Right lobe of liver (tissue), 6 donors: ENCODE measurements at regions not wholly inside any gene's neighbourhood (a gene's known extent, or its start where the extent isn't known, plus 50 kb on each side); places are given as distances from the start of the nearest gene placed in this dataset.

Experiments used
- ATAC-seq, 4 donors: fragments of 200-7000 bp; cut with Tn5 transposase; one replicate each; pipeline ENCODE4 v1.9.1; 2020; ENCODE audit warnings: mild to moderate bottlenecking in 4 of 4, moderate library complexity in 4 of 4
- DNase-seq, 3 donors: peaks; one replicate each; pipeline ENCODE4 v3.0.0-alpha.2; 2020
- H3K27ac ChIP-seq, 3 donors: fragments of 200-600 bp; one replicate each; pipeline ENCODE4 v1.8.0; 2022
- H3K27me3 ChIP-seq, 2 donors: fragments of 200-600 bp; one replicate each; pipeline ENCODE4 v1.8.0; 2022
- H3K36me3 ChIP-seq, 4 donors: fragments of 200-600 bp; sonication (generic) in 1 of 4; one replicate each; pipeline versions ENCODE4 v1.5.1 to v1.8.0; 2017 to 2022; ENCODE audit warnings: control low read depth in 1 of 4
- H3K4me1 ChIP-seq, 4 donors: fragments of 200-600 bp; sonication (generic) in 1 of 4; one replicate each; pipeline versions ENCODE4 v1.5.1 to v1.8.0; 2017 to 2022; ENCODE audit warnings: control low read depth in 1 of 4
- H3K4me3 ChIP-seq, 3 donors: fragments of 200-600 bp; one replicate each; pipeline ENCODE4 v1.8.0; 2022
- H3K9me3 ChIP-seq, 4 donors: fragments of 200-600 bp; sonication (generic) in 1 of 4; one replicate each; pipeline versions ENCODE4 v1.5.1 to v1.8.0; 2017 to 2022; ENCODE audit warnings: control low read depth in 1 of 4
- CTCF ChIP-seq, 4 donors: fragments of 200-600 bp in 3 of 4; fragments of 450-650 bp in 1 of 4; IDR thresholded peaks; one replicate each; pipeline versions ENCODE4 v1.5.1 to v1.8.0; 2016 to 2022; ENCODE audit warnings: antibody characterized with exemption in 4 of 4, mild to moderate bottlenecking in 2 of 4
- POLR2A ChIP-seq: fragments of 450-650 bp; IDR thresholded peaks from one replicate; pipeline ENCODE4 v1.6.1; 2017; ENCODE audit warnings: antibody characterized with exemption, mild to moderate bottlenecking
- WGBS: methylation state at CpG from one replicate; pipeline ENCODE4 v1.1.6; 2018; ENCODE audit warnings: low coverage, low lambda C conversion rate; ENCODE audit not compliant: insufficient coverage; ENCODE audit errors: missing lambda C conversion rate; 5-methylcytosine and 5-hydroxymethylcytosine counted together
- intact Hi-C, 2 donors: fragments of 100-400 bp; cut with DNase I; formaldehyde crosslinking; loops; one replicate each; pipeline versions ENCODE4 v1.11.2 to v1.14.1; 2022
- donor health status: DM: no; HTN: yes; CAD: no.
- donor health status: DM: no; HTN: no; CAD: no.
- donor health status: DM: no; HTN: no; CAD: no.
- donor health status: DM: no; HTN: yes; CAD: no.
- donor health status: DM: no; HTN: yes; CAD: no.

- 50% methylated on average over 2 of the region's 2 CpGs for WGBS
- peaks cover 0 to 20% (median 0%) of the 10 kb centered on the region in 4 donors for H3K4me1 ChIP-seq
- no peaks in the 10 kb centered on the region for H3K9me3 ChIP-seq
- H3K27me3 ChIP-seq, result no peaks in the 10 kb centered on the region
- DNase-seq (no peak), ATAC-seq (no peak)
- intact Hi-C loops, result no loop called here
- no peaks in the 10 kb centered on the region for H3K36me3 ChIP-seq
- H3K27ac ChIP-seq, result no peak overlapping the region
- H3K4me3 ChIP-seq, result no peak overlapping the region
- TF ChIP-seq CTCF (IDR thresholded peaks at IDR 0.05) (no peak), POLR2A (no peak)
Observed at GRCh38 chr15:96561593-96561992, 231.1 kb downstream of the NR2F2 start.

- peaks cover 0 to 10% (median 0%) of the 10 kb centered on the region in 4 donors for H3K4me1 ChIP-seq
- intact Hi-C loops, result no loop called here
- TF ChIP-seq POLR2A (no peak), CTCF (IDR thresholded peaks at IDR 0.05) (no peak)
- H3K36me3 ChIP-seq, result no peaks in the 10 kb centered on the region
- no peak for ATAC-seq
- 79% methylated on average over 2 of the region's 3 CpGs for WGBS
- H3K9me3 ChIP-seq, result no peaks in the 10 kb centered on the region
- no peak overlapping the region for H3K4me3 ChIP-seq
- no peak overlapping the region for H3K27ac ChIP-seq
- H3K27me3 ChIP-seq, result no peaks in the 10 kb centered on the region
- no peak for DNase-seq
Observed at GRCh38 chr15:96564546-96564945, 234.0 kb downstream of the NR2F2 start.

- intact Hi-C loops, result no loop called here
- DNase-seq, result no peak
- H3K27ac ChIP-seq, result no peak overlapping the region
- no peak for TF ChIP-seq CTCF (IDR thresholded peaks at IDR 0.05)
- TF ChIP-seq POLR2A, result no peak
- no peak overlapping the region for H3K4me3 ChIP-seq
- no peaks in the 10 kb centered on the region for H3K27me3 ChIP-seq
- no peaks in the 10 kb centered on the region for H3K9me3 ChIP-seq
- WGBS, result 59% methylated on average over 1 of the region's 2 CpGs
- peaks cover 0 to 3% (median 0%) of the 10 kb centered on the region in 4 donors for H3K4me1 ChIP-seq
- no peak for ATAC-seq
- no peaks in the 10 kb centered on the region for H3K36me3 ChIP-seq
Observed at GRCh38 chr15:96565266-96565665, 234.8 kb downstream of the NR2F2 start.

GRCh38 chr15:96574782-96575181 lies 244.3 kb downstream of the NR2F2 start:
- DNase-seq, result no peak
- Histone ChIP-seq H3K4me1 (no peaks in the 10 kb centered on the region), H3K36me3 (no peaks in the 10 kb centered on the region), H3K27ac (no peak overlapping the region), H3K27me3 (no peaks in the 10 kb centered on the region), H3K9me3 (no peaks in the 10 kb centered on the region), H3K4me3 (no peak overlapping the region)
- WGBS, result 83% methylated on average over 8 of the region's 10 CpGs
- ATAC-seq, result no peak
- intact Hi-C loops, result no loop called here
- TF ChIP-seq POLR2A (no peak), CTCF (IDR thresholded peaks at IDR 0.05) (no peak)

- DNase-seq, result no peak
- 87% methylated on average over 6 of the region's 6 CpGs for WGBS
- Histone ChIP-seq H3K36me3 (no peaks in the 10 kb centered on the region), H3K9me3 (no peaks in the 10 kb centered on the region), H3K27me3 (no peaks in the 10 kb centered on the region), H3K4me3 (no peak overlapping the region), H3K27ac (no peak overlapping the region), H3K4me1 (no peaks in the 10 kb centered on the region)
- no peak for TF ChIP-seq CTCF (IDR thresholded peaks at IDR 0.05)
- no peak for TF ChIP-seq POLR2A
- intact Hi-C loops, result no loop called here
- ATAC-seq, result no peak
Observed at GRCh38 chr15:96576596-96576995, 246.1 kb downstream of the NR2F2 start.
